ENCODE measurements at regions not wholly inside any gene's neighbourhood (a gene's known extent, or its start where the extent isn't known, plus 50 kb on each side); places are given as distances from the start of the nearest gene placed in this dataset.

DNA sequence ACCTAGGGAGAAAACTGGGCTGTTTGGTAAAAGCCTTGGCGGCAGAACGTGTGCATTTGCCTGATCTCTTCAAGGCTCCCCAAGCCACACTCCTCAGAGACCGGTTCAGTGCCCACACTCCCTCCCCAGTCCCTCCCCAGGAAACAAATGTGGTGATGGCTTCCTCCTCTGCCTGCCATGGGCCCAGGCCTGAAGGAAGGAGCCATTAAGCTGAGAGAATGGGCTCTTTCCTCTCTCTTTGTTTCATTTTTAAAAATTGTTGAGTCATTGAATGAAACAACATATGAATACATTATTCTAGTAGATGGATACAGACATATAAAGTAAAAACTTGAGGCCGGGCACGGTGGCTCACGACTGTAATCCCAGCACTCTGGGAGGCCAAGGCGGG is 50.6 kb upstream of the YWHAQ start:
- TF ChIP-seq, protein P1, sequence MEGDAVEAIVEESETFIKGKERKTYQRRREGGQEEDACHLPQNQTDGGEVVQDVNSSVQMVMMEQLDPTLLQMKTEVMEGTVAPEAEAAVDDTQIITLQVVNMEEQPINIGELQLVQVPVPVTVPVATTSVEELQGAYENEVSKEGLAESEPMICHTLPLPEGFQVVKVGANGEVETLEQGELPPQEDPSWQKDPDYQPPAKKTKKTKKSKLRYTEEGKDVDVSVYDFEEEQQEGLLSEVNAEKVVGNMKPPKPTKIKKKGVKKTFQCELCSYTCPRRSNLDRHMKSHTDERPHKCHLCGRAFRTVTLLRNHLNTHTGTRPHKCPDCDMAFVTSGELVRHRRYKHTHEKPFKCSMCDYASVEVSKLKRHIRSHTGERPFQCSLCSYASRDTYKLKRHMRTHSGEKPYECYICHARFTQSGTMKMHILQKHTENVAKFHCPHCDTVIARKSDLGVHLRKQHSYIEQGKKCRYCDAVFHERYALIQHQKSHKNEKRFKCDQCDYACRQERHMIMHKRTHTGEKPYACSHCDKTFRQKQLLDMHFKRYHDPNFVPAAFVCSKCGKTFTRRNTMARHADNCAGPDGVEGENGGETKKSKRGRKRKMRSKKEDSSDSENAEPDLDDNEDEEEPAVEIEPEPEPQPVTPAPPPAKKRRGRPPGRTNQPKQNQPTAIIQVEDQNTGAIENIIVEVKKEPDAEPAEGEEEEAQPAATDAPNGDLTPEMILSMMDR (conservative IDR thresholded peaks at IDR 0.05; ENCODE audit: low read depth, low read length) = no peak
- no peak for DNase-seq (ENCODE audit: low read depth)

DNA sequence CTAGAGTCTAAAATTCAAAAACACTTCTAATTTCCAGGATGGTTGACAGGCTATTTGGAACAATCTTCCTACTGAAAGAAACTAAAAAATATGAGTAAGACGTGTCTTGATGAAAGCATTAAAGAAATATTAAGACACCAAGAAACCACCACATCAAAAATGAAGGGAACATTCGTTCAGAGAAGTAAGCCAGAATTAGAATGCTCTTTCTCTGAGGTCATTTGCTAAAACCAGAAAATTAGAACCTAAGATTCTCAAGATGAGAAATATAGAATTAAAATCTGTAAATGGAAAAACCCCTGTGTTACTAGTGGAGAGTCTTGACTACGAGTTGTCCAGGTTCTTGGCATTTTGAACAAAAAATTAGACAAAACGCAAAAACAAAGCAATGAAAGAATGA is 54.8 kb upstream of the YWHAQ start:
- TF ChIP-seq, protein P1 (conservative IDR thresholded peaks at IDR 0.05; ENCODE audit: low read depth, low read length) = no peak
- no peak for DNase-seq (ENCODE audit: low read depth)
- H3K4me3 ChIP-seq (ENCODE audit: low read length) = no peak overlapping the region

More for the DNA sequence above, 50.6 kb upstream of the YWHAQ start:
- no peak overlapping the region for H3K4me3 ChIP-seq (ENCODE audit: low read length)

DNA sequence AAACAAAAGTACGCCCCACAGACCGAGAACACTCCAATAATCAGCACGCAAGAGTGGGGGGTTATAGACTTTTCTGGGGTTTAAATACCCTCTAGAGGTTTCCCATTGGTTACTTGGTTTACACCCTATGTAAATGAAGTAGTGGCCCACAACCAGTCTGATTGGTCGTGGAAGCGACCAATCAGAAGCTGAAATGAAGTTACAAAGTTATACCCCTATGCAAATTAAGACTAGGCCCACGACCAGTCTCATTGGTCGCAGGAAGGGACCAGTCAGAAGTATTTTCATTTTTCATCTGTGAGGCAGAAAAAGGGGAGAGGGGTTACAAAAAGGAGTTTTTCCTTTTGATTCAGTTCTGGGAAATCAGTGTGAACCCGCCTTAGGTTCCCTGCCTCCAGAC is 55.3 kb upstream of the YWHAQ start:
- H3K4me3 ChIP-seq (ENCODE audit: low read length) = no peak overlapping the region
- TF ChIP-seq, protein P1 (conservative IDR thresholded peaks at IDR 0.05; ENCODE audit: low read depth, low read length) = no peak

DNA sequence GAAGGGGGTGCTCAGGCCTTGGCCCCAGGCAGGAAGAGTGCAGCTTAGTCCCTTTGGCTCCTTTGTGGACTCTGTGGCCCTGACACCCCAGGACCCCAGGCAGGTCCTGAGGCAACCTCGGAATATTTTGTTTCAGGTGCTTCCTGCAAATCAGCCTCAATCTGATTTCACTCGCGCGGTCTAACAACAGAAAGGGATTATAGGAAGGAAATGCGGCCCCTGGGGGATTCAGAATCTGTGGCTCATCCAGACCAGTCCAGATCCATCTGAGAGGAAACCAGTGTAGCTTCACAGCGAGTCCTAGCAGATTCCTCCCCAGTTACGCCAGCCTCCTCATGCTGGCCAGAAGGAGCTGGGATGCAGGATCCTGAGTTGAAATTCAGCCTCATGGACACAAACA is 59.5 kb upstream of the YWHAQ start:
- H3K4me3 ChIP-seq (ENCODE audit: low read length) = no peak overlapping the region
- TF ChIP-seq, protein P1 (conservative IDR thresholded peaks at IDR 0.05; ENCODE audit: low read depth, low read length) = no peak
- DNase-seq (ENCODE audit: low read depth) = no peak

More for the DNA sequence above, 55.3 kb upstream of the YWHAQ start:
- DNase-seq (ENCODE audit: low read depth) = no peak

DNA sequence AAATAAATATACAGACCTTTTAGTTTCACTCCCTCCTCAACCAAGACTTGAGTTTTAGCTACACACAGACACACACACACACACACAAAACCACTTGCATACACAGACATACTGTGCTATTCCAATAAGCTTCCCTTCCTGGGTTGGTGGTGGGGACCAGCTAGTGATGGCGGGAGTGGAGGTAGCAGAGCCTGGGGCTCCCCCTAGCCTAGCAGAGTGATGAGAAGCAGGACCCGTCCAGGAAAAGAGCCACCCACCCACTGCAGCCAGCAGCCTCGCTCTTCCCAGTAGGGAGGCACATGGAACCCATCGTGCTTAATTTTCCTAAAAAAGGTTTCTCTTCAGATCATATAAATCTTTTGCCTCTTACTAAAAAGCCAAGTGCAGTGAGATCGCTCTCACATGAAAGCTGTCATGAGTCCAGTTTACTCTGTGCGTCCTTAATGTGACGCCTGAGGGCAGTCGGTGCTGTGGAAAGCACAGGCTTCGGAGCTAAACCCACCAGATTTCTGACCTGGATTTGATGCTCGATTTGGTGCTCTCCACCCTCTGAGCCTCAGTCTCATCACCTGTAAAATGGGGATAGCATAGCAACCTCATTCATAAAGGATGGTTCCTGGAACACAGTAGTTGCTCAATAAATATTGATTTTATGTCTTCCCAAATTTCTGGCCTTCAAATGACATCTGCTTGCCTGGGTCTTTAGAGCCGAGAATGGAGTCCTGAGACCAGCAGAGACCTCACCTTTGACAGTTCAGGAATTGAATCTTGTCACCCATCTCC is 60.1 kb upstream of the YWHAQ start:
- H3K4me3 ChIP-seq (ENCODE audit: low read length) = no peak overlapping the region
- DNase-seq (ENCODE audit: low read depth) = no peak
- TF ChIP-seq, protein P1 (conservative IDR thresholded peaks at IDR 0.05; ENCODE audit: low read depth, low read length) = no peak

DNA sequence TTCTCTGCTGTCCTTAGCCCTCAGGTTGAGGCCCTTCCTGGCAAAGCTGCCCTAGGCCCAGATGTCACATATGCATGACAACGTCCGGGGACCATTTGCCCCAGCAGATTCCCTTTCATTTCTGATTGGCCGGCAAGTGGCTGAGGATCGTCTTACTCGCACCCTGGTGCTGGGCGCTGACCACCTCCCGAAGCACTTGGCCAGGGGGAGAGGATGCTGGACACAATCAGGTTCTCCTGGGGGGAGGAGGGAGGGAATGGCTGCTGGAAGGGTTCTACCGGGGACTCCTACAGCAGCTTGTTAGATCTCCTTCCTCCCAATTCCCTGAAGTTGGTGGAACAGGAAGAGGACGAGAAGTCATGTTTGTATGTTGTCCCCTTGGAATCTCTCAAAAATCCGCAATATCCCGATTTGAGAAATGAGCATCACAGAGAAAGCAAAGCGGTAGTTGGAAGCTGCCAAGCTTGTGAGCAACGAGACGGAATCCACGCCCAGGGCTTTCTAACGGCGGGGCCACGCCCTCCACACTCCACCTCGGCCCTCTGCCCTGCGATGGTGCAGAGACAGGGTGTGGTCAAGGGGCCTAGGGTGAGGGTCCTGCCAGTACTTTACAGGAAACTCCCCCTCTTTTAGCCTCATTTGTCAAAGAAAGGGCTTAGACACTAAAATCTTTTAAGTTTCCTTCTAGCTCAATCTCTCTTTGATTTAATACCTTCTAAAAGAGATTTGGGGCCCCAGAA is 61.8 kb upstream of the YWHAQ start:
- no peak overlapping the region for H3K4me3 ChIP-seq (ENCODE audit: low read length)
- TF ChIP-seq, protein P1 (conservative IDR thresholded peaks at IDR 0.05; ENCODE audit: low read depth, low read length) = no peak
- DNase-seq (ENCODE audit: low read depth) = no peak

DNA sequence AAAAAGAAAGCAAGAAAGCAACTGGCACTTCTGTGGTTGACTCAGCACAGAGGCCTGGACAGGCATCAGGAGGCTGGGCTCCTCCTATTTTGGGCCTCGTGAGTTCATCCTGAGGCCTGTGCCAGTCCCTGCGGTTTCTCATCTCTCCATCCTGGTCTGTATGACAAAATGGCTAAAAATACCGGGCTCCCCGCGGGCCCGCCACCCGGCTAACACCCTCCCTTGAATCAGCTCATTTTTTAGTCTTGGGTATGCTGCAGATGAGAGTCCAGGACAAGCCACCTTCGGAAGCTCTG is 62.3 kb upstream of the YWHAQ start:
- peak; percentile 46 for DNase-seq (ENCODE audit: low read depth)
- TF ChIP-seq, protein P1 (conservative IDR thresholded peaks at IDR 0.05; ENCODE audit: low read depth, low read length) = no peak
- H3K4me3 ChIP-seq (ENCODE audit: low read length) = no peak overlapping the region
